GM21390 (cell line): ENCODE measurements at regions not wholly inside any gene's neighbourhood (a gene's known extent, or its start where the extent isn't known, plus 50 kb on each side); places are given as distances from the start of the nearest gene placed in this dataset.

ENCODE experiments used
- ATAC-seq: cut with Tn5 transposase; IDR thresholded peaks from one replicate; pipeline ENCODE4 v1.9.1; 2021; ENCODE audit not compliant: unreplicated experiment

GRCh38 chr5:10876006-10876744 lies 115.1 kb upstream of the DAP start:
- no peak for ATAC-seq

GRCh38 chr5:10875201-10875768 lies 114.3 kb upstream of the DAP start:
- no peak for ATAC-seq

- ATAC-seq, result no peak
These were observed 113.5 kb upstream of the DAP start for GRCh38 chr5:10874541-10874940.

GRCh38 chr5:10870791-10871190 lies 109.8 kb upstream of the DAP start:
- ATAC-seq, result no peak

GRCh38 chr5:10868956-10869355 lies 107.9 kb upstream of the DAP start:
- no peak for ATAC-seq

GRCh38 chr5:10867389-10868303 lies 106.6 kb upstream of the DAP start:
- ATAC-seq, result no peak

- ATAC-seq, result no peak
These were observed 105.9 kb upstream of the DAP start for GRCh38 chr5:10866913-10867312.

- peak; percentile 96 for ATAC-seq
These were observed 102.8 kb upstream of the DAP start for GRCh38 chr5:10863763-10864383.

GRCh38 chr5:10862085-10862484 lies 101.1 kb upstream of the DAP start:
- no peak for ATAC-seq

- no peak for ATAC-seq
These were observed 100.4 kb upstream of the DAP start for GRCh38 chr5:10861423-10861790.

GRCh38 chr5:10860645-10861422 lies 99.8 kb upstream of the DAP start:
- no peak for ATAC-seq

GRCh38 chr5:10860196-10860543 lies 99.1 kb upstream of the DAP start:
- no peak for ATAC-seq

GRCh38 chr5:10859393-10860195 lies 98.6 kb upstream of the DAP start:
- no peak for ATAC-seq

- ATAC-seq, result no peak
These were observed 97.9 kb upstream of the DAP start for GRCh38 chr5:10858945-10859344.

- no peak for ATAC-seq
These were observed 97.3 kb upstream of the DAP start for GRCh38 chr5:10858307-10858706.

- ATAC-seq, result no peak
These were observed 96.3 kb upstream of the DAP start for GRCh38 chr5:10857338-10857733.

GRCh38 chr5:10856683-10857337 lies 95.8 kb upstream of the DAP start:
- no peak for ATAC-seq

- ATAC-seq, result no peak
These were observed 95.0 kb upstream of the DAP start for GRCh38 chr5:10856071-10856470.

GRCh38 chr5:10854506-10855277 lies 93.7 kb upstream of the DAP start:
- no peak for ATAC-seq
